OCI-LY3 (cell line): ENCODE measurements at regions not wholly inside any gene's neighbourhood (a gene's known extent, or its start where the extent isn't known, plus 50 kb on each side); places are given as distances from the start of the nearest gene placed in this dataset.

Source experiments
- H2AFZ ChIP-seq: fragments of 200-600, 300-600 bp; shearing (Covaris generic); 2 replicates; pipeline ENCODE4 v1.6.0; 2014; ENCODE audit warnings: antibody characterized with exemption, low read depth, low read length
- H3K27ac ChIP-seq: fragments of 200-600, 300-600 bp; sonication (generic); 2 replicates; pipeline ENCODE4 v1.5.1; 2014; ENCODE audit warnings: mild to moderate bottlenecking, low read length, moderate library complexity, mixed read lengths
- H3K27me3 ChIP-seq: fragments of 200-600, 300-600 bp; sonication (generic); 2 replicates; pipeline ENCODE4 v1.6.1; 2014; ENCODE audit warnings: low read depth, low read length, mixed read lengths
- H3K36me3 ChIP-seq: fragments of 200-600, 300-600 bp; sonication (generic); replicated peaks from 2 replicates; pipeline ENCODE3; 2014; ENCODE audit warnings: low read depth, low read length, mixed read lengths
- H3K4me1 ChIP-seq: fragments of 300-600, 200-600 bp; sonication (generic); 2 replicates; pipeline ENCODE4 v1.6.1; 2014; ENCODE audit warnings: low read length, mixed read lengths
- H3K4me2 ChIP-seq: fragments of 200-600, 300-600 bp; sonication (generic); 2 replicates; pipeline ENCODE4 v1.6.1; 2014; ENCODE audit warnings: low read length, mixed read lengths
- H3K4me3 ChIP-seq: fragments of 300-600, 200-600 bp; sonication (generic); 2 replicates; pipeline ENCODE4 v1.5.1; 2014; ENCODE audit warnings: antibody characterized with exemption, mild to moderate bottlenecking, low read length, moderate library complexity
- H3K79me2 ChIP-seq: fragments of 300-600, 200-600 bp; shearing (Covaris generic); 2 replicates; pipeline ENCODE4 v1.6.1; 2014; ENCODE audit warnings: mild to moderate bottlenecking, low read length, mixed read lengths
- H3K9ac ChIP-seq: fragments of 300-600, 200-600 bp; shearing (Covaris generic); 2 replicates; pipeline ENCODE4 v1.6.0; 2014; ENCODE audit warnings: mild to moderate bottlenecking, low read length, moderate library complexity
- H3K9me3 ChIP-seq: fragments of 200-600, 300-600 bp; shearing (Covaris generic); 2 replicates; pipeline ENCODE4 v1.6.1; 2014; ENCODE audit warnings: low read length, mixed read lengths; ENCODE audit not compliant: insufficient read depth
- H4K20me1 ChIP-seq: fragments of 200-600, 300-600 bp; sonication (generic); 2 replicates; pipeline ENCODE4 v1.6.1; 2016; ENCODE audit warnings: low read length, mixed read lengths; ENCODE audit not compliant: insufficient read depth
- CTCF ChIP-seq: fragments of 200-600, 300-600 bp; sonication (generic); IDR thresholded peaks from 2 replicates; pipeline ENCODE4 v1.5.1; 2014; ENCODE audit warnings: antibody characterized with exemption, low read length, low read depth
- EZH2phosphoT487 ChIP-seq: fragments of 200-600 bp; shearing (Covaris generic); IDR thresholded peaks from 2 replicates; pipeline ENCODE4 v1.6.1; 2018; ENCODE audit warnings: antibody characterized with exemption, mixed run types, low read depth

- Histone ChIP-seq H3K27ac (no peak overlapping the region), H3K27me3 (no peaks in the 10 kb centered on the region), H3K4me3 (no peak overlapping the region), H4K20me1 (no peaks in the 10 kb centered on the region), H3K9me3 (no peaks in the 10 kb centered on the region), H2AFZ (no peak overlapping the region), H3K9ac (no peak overlapping the region), H3K79me2 (no peaks in the 10 kb centered on the region), H3K36me3 (no peaks in the 10 kb centered on the region), H3K4me1 (no peaks in the 10 kb centered on the region), H3K4me2 (no peak overlapping the region)
- TF ChIP-seq CTCF (no peak), EZH2phosphoT487 (no peak)
Observed at GRCh38 chr2:236400594-236401360, 136.6 kb upstream of the ASB18 start.

GRCh38 chr2:236402033-236402790 lies 138.0 kb upstream of the ASB18 start:
- no peak overlapping the region for H3K4me3 ChIP-seq
- no peaks in the 10 kb centered on the region for H3K4me1 ChIP-seq
- TF ChIP-seq EZH2phosphoT487 (no peak), CTCF (no peak)
- no peaks in the 10 kb centered on the region for H3K36me3 ChIP-seq
- H2AFZ ChIP-seq = no peak overlapping the region
- no peaks in the 10 kb centered on the region for H3K9me3 ChIP-seq
- H3K9ac ChIP-seq = no peak overlapping the region
- H3K27me3 ChIP-seq = no peaks in the 10 kb centered on the region
- H3K79me2 ChIP-seq = no peaks in the 10 kb centered on the region
- H4K20me1 ChIP-seq = no peaks in the 10 kb centered on the region
- H3K4me2 ChIP-seq = no peak overlapping the region
- H3K27ac ChIP-seq = no peak overlapping the region

GRCh38 chr2:236403125-236403524 lies 138.9 kb upstream of the ASB18 start:
- H3K4me3 ChIP-seq = no peak overlapping the region
- H3K4me2 ChIP-seq = no peak overlapping the region
- no peaks in the 10 kb centered on the region for H3K27me3 ChIP-seq
- H3K9me3 ChIP-seq = no peaks in the 10 kb centered on the region
- no peak overlapping the region for H3K9ac ChIP-seq
- no peaks in the 10 kb centered on the region for H3K36me3 ChIP-seq
- H3K79me2 ChIP-seq = no peaks in the 10 kb centered on the region
- H4K20me1 ChIP-seq = no peaks in the 10 kb centered on the region
- no peak for TF ChIP-seq EZH2phosphoT487
- no peak for TF ChIP-seq CTCF
- H3K27ac ChIP-seq = no peak overlapping the region
- H2AFZ ChIP-seq = no peak overlapping the region
- no peaks in the 10 kb centered on the region for H3K4me1 ChIP-seq

GRCh38 chr2:236403811-236404210 lies 139.6 kb upstream of the ASB18 start:
- no peak for TF ChIP-seq CTCF
- no peak for TF ChIP-seq EZH2phosphoT487
- H3K27ac ChIP-seq = no peak overlapping the region
- H3K27me3 ChIP-seq = no peaks in the 10 kb centered on the region
- H3K4me3 ChIP-seq = no peak overlapping the region
- H3K79me2 ChIP-seq = no peaks in the 10 kb centered on the region
- H3K36me3 ChIP-seq = no peaks in the 10 kb centered on the region
- H3K9me3 ChIP-seq = no peaks in the 10 kb centered on the region
- no peak overlapping the region for H3K9ac ChIP-seq
- no peak overlapping the region for H2AFZ ChIP-seq
- no peaks in the 10 kb centered on the region for H3K4me1 ChIP-seq
- H3K4me2 ChIP-seq = no peak overlapping the region
- no peaks in the 10 kb centered on the region for H4K20me1 ChIP-seq
